ENCODE measurements at regions not wholly inside any gene's neighbourhood (a gene's known extent, or its start where the extent isn't known, plus 50 kb on each side); places are given as distances from the start of the nearest gene placed in this dataset.
A peak's percentile ranks its signal among the peaks of the same experiment; 100 is the strongest.

DNA sequence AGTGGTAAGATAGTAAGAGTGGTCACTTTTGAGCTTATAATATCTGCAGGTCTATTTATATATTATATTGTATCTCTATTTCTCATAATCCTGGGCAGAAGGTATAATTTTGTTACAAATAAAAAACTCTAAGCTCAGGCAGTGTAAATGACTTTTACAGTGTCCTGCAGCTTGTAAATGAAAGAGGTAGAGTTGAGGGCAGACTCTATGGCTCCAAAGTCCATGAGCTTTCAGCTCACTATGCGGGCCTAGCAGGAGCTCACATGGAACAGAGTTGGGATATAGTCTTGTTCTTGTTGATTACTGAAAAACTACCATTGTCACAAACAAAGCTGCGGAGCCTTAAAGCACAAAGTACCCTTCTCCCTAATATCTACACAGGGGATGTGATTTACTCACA, 361.4 kb downstream of the LNPK start:
- no peak overlapping the region for H3K27ac Mint-ChIP-seq
- H3K4me3 Mint-ChIP-seq, result no peak overlapping the region
- no peaks in the 10 kb centered on the region for H3K27me3 Mint-ChIP-seq (ENCODE audit: low read depth, poor library complexity)
- TF ChIP-seq, protein P1, sequence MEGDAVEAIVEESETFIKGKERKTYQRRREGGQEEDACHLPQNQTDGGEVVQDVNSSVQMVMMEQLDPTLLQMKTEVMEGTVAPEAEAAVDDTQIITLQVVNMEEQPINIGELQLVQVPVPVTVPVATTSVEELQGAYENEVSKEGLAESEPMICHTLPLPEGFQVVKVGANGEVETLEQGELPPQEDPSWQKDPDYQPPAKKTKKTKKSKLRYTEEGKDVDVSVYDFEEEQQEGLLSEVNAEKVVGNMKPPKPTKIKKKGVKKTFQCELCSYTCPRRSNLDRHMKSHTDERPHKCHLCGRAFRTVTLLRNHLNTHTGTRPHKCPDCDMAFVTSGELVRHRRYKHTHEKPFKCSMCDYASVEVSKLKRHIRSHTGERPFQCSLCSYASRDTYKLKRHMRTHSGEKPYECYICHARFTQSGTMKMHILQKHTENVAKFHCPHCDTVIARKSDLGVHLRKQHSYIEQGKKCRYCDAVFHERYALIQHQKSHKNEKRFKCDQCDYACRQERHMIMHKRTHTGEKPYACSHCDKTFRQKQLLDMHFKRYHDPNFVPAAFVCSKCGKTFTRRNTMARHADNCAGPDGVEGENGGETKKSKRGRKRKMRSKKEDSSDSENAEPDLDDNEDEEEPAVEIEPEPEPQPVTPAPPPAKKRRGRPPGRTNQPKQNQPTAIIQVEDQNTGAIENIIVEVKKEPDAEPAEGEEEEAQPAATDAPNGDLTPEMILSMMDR (IDR thresholded peaks at IDR 0.05), result no peak
- peaks cover 11% of the 10 kb centered on the region for H3K36me3 Mint-ChIP-seq (ENCODE audit: low read depth)
- H3K4me1 Mint-ChIP-seq, result no peaks in the 10 kb centered on the region
- DNase-seq, result no peak
- peaks cover 3% of the 10 kb centered on the region for H3K9me3 Mint-ChIP-seq

DNA sequence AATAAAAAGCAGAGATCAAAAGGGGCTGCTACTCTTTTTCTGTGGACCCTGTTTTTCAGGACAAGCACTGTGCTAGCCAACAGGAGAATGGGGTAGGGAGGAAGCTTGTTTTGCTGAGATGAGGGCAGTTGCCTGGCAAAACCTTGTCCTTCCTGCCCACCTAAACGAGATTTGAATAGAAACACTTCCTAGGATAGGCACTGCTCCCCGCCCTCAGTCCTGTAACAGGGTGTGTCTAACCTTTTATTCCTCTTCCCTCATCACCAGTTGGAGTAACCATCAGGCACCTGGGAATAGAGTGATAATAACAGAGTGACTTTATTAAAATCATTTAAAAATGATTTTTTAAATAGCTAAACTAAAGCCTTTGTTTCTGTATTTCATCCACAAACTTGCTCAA, 368.8 kb downstream of the LNPK start:
- no peak for DNase-seq

DNA sequence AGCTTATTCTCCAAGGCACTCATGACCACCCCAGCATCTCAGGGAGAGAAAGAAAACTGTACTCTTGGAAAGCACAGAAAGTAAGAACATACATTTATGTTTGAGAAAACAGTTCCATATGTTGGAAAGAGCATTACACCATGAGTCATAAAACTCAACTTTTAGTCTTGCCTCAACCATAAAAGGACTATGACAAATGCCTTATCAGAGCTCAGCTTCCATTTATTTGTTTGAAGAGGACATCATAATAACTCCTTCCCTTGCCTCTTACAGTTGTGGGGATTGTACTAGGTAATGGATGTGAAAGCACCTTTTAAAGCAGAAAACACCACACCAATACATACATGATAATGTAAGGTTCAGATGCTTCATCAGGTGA, 370.8 kb downstream of the LNPK start:
- no peak overlapping the region for H3K27ac Mint-ChIP-seq
- H3K36me3 Mint-ChIP-seq (ENCODE audit: low read depth), result peaks cover 4% of the 10 kb centered on the region
- H3K27me3 Mint-ChIP-seq (ENCODE audit: low read depth, poor library complexity), result no peaks in the 10 kb centered on the region
- TF ChIP-seq, protein P1 (IDR thresholded peaks at IDR 0.05), result no peak
- no peak for DNase-seq
- no peak overlapping the region for H3K4me3 Mint-ChIP-seq
- peaks cover 16% of the 10 kb centered on the region for H3K4me1 Mint-ChIP-seq
- peaks cover 4% of the 10 kb centered on the region for H3K9me3 Mint-ChIP-seq

More for the DNA sequence above, 368.8 kb downstream of the LNPK start:
- peaks cover 16% of the 10 kb centered on the region for H3K4me1 Mint-ChIP-seq
- no peak overlapping the region for H3K27ac Mint-ChIP-seq
- no peak overlapping the region for H3K4me3 Mint-ChIP-seq
- no peaks in the 10 kb centered on the region for H3K27me3 Mint-ChIP-seq (ENCODE audit: low read depth, poor library complexity)
- H3K9me3 Mint-ChIP-seq, result peaks cover 4% of the 10 kb centered on the region
- TF ChIP-seq, protein P1 (IDR thresholded peaks at IDR 0.05), result no peak
- H3K36me3 Mint-ChIP-seq (ENCODE audit: low read depth), result peaks cover 4% of the 10 kb centered on the region

DNA sequence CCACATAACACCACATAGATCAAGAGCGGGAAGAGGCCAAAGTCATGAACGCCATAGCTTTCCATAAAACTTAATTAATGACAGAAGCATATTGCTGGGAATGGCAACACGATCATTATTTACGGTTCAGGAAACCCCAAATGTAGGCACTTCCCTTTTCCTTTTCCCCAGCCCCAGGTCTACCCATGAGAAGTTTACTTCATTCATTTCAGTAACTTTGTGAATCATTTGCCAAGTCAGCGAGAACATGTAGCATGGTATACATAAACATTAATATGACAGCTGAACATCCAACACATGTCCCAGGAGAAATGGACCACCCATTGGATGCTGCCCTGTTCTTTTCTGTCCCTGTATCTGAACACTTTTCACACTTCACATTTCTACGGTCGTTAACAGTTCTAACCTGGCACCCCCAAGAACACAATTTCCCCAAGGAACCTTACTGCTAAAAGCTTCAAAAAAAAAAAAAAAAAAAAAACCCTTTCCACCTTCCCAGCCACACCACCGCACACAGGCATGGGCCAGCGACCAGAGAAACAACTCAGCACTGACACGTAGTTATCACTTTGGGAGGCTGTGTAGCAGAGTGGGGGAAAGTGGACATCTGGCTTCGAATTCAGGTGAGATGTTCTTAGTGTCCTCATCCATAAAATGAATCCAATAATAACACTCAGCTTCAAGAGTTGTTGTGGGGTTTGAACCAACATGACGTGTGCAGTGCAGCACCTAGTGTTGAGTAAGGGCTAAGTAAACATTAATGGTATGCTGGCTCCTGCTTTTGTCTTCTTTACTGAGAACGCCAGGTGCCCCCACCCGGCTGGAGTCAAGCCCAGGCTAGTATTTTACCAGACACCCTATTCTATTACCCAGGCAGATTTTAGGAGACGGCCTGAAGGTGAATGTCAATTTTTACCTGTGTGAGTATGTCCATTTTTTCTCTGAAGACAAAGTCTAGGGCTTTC, 371.5 kb downstream of the LNPK start:
- no peaks in the 10 kb centered on the region for H3K27me3 Mint-ChIP-seq (ENCODE audit: low read depth, poor library complexity)
- peaks cover 4% of the 10 kb centered on the region for H3K9me3 Mint-ChIP-seq
- no peak overlapping the region for H3K4me3 Mint-ChIP-seq
- H3K27ac Mint-ChIP-seq, result peak overlapping the region; percentile 8
- TF ChIP-seq, protein P1 (IDR thresholded peaks at IDR 0.05), result no peak
- peaks cover 16% of the 10 kb centered on the region for H3K4me1 Mint-ChIP-seq
- no peak for DNase-seq
- H3K36me3 Mint-ChIP-seq (ENCODE audit: low read depth), result peaks cover 4% of the 10 kb centered on the region

DNA sequence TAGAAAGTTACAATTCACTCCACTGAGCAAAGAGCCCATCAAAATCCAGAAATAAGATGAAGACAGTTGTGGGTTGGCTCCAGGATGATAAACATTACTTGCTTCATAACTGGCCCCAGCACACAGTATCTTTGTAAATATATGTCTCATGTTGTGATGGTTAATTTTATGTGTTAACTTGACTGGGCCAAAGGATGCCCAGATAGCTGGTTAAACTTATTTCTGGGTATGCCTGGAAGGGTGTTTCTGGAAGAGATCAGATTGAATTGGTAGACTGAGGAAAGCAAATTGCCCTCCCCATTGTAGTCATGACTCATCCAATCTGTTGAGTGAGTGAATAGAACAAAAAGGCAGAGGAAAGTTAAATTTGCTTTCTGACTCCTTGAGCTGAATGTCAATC, 373.8 kb downstream of the LNPK start:
- Mint-ChIP-seq H3K27ac (no peak overlapping the region), H3K4me1 (peaks cover 25% of the 10 kb centered on the region), H3K27me3 (ENCODE audit: low read depth, poor library complexity) (peaks cover 3% of the 10 kb centered on the region), H3K36me3 (ENCODE audit: low read depth) (peaks cover 11% of the 10 kb centered on the region), H3K9me3 (peaks cover 7% of the 10 kb centered on the region), H3K4me3 (no peak overlapping the region)
- TF ChIP-seq, protein P1 (IDR thresholded peaks at IDR 0.05), result no peak
- DNase-seq, result no peak

DNA sequence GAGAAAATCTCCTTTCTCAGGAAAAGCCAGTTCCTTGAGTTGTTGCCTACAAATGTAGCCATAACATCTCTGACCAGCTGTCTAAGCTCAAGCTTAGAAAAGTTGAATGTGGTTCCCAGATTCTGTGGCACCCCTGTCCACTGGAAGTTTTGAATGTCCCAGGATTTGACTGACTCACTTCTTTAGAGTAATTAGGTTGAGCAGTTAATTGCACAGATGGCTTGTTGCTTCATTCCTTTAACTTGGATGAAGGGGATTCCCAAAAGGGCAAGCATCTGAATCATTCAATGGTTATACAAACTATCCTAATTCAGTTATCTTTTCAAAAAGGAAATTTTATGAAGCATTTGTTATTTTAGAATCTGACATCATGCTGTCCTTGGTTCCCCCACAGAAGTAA, 374.7 kb downstream of the LNPK start:
- Mint-ChIP-seq H3K27ac (no peak overlapping the region), H3K4me3 (no peak overlapping the region), H3K9me3 (peaks cover 7% of the 10 kb centered on the region), H3K4me1 (peaks cover 25% of the 10 kb centered on the region), H3K27me3 (ENCODE audit: low read depth, poor library complexity) (peaks cover 6% of the 10 kb centered on the region), H3K36me3 (ENCODE audit: low read depth) (peaks cover 14% of the 10 kb centered on the region)
- DNase-seq, result no peak
- TF ChIP-seq, protein P1 (IDR thresholded peaks at IDR 0.05), result no peak

Data from nephron progenitor cell (in vitro differentiated cells).